ENCODE measurements at regions not wholly inside any gene's neighbourhood (a gene's known extent, or its start where the extent isn't known, plus 50 kb on each side); places are given as distances from the start of the nearest gene placed in this dataset.

DNA sequence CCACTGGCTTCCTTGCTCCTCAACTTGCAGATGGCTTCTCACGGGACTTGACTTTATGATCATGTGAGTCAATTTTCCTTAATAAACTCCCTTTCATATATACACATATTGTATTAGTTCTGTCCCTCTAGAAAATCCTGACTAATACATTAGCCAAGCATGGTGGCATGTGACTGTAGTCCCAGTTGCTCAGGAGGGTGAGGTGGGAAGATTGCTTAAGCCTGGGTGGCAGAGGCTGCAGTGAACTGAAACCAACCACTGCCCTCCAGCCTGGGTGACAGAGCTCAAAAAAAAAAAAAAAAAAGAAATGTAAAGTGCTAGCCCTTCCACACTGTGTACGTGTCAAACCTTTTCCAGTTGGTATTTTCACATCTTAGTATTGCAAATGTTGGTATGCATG is 857.0 kb downstream of the LTN1 start:
- DNase-seq (ENCODE audit: low spot score), result no peak
- TF ChIP-seq, protein P1, sequence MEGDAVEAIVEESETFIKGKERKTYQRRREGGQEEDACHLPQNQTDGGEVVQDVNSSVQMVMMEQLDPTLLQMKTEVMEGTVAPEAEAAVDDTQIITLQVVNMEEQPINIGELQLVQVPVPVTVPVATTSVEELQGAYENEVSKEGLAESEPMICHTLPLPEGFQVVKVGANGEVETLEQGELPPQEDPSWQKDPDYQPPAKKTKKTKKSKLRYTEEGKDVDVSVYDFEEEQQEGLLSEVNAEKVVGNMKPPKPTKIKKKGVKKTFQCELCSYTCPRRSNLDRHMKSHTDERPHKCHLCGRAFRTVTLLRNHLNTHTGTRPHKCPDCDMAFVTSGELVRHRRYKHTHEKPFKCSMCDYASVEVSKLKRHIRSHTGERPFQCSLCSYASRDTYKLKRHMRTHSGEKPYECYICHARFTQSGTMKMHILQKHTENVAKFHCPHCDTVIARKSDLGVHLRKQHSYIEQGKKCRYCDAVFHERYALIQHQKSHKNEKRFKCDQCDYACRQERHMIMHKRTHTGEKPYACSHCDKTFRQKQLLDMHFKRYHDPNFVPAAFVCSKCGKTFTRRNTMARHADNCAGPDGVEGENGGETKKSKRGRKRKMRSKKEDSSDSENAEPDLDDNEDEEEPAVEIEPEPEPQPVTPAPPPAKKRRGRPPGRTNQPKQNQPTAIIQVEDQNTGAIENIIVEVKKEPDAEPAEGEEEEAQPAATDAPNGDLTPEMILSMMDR (IDR thresholded peaks at IDR 0.05; ENCODE audit: borderline replicate concordance, control extremely low read depth, extremely low read depth, insufficient read depth, missing control alignments), result no peak
- in situ Hi-C loops (cut with MboI; ENCODE audit: low sequenced_read_pairs, unreplicated experiment), result no loop called here

DNA sequence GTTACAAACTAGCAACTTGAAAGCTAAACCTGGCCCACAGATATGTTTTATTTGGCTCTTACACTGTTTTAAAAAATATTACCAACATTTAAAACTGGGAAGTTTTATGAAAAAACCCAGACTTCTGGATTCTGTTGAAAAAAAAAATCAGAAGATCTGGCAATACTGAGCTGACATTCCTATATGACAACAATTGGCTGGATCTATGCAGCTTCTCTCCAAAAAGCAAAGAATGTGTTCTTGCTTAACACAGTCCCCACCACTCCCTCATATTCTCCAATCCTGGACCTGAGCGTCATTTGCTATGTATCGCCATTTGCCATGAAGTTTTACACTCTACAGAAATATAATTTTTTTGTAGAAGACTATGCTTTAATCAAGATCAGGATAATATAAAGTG is 859.6 kb downstream of the LTN1 start:
- DNase-seq (ENCODE audit: low spot score), result no peak
- in situ Hi-C loops (cut with MboI; ENCODE audit: low sequenced_read_pairs, unreplicated experiment), result no loop called here
- TF ChIP-seq, protein P1 (IDR thresholded peaks at IDR 0.05; ENCODE audit: borderline replicate concordance, control extremely low read depth, extremely low read depth, insufficient read depth, missing control alignments), result no peak

DNA sequence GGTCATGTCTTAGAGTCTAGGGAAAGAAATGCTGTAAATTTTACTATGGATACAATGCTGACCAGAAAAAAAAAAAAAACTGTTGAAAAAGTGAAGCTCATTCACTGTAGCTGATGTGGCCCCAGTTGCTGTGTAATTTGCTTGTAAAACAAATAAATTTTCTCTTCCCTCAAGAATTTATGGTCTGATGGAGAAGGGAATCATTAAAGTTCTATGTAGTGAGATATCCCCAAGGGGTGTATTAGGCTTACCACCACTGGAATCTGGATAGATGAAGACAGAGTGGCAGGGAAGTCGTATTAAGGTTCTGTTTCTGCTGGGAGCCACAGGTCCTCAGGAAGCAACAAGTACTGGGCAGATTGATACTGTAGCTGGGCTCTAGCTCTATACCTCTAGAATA is 860.0 kb downstream of the LTN1 start:
- DNase-seq (ENCODE audit: low spot score), result no peak
- in situ Hi-C loops (cut with MboI; ENCODE audit: low sequenced_read_pairs, unreplicated experiment), result no loop called here
- TF ChIP-seq, protein P1 (IDR thresholded peaks at IDR 0.05; ENCODE audit: borderline replicate concordance, control extremely low read depth, extremely low read depth, insufficient read depth, missing control alignments), result no peak

DNA sequence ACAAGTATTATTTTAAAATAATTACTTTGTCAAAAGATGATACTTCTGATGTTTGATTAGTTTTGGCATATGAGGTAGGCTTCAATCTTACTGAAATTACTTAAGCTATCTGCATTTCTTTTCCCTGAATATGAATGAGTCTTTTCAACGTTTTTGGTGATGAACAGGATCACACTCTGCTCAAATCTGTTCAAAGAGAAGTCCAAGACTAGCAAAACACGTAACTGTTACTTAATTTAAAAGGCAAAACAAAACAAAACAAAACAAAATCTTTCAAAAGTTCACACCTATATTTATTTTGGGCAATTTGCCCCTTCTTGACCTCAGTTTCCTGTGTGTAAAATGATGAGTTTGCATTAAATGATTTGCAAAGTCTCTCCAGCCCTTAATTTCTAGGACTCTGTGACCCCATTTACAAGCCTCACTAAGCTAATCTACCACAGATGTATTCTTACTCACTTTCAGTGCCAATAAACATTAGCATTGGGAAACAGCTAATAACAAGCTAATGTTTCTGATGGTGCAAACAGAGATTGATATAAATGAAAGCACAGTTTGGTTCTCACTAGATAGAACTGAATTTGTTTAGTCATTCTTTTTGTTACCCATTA is 865.4 kb downstream of the LTN1 start:
- in situ Hi-C loops (cut with MboI; ENCODE audit: low sequenced_read_pairs, unreplicated experiment), result no loop called here
- TF ChIP-seq, protein P1 (IDR thresholded peaks at IDR 0.05; ENCODE audit: borderline replicate concordance, control extremely low read depth, extremely low read depth, insufficient read depth, missing control alignments), result no peak
- DNase-seq (ENCODE audit: low spot score), result no peak

DNA sequence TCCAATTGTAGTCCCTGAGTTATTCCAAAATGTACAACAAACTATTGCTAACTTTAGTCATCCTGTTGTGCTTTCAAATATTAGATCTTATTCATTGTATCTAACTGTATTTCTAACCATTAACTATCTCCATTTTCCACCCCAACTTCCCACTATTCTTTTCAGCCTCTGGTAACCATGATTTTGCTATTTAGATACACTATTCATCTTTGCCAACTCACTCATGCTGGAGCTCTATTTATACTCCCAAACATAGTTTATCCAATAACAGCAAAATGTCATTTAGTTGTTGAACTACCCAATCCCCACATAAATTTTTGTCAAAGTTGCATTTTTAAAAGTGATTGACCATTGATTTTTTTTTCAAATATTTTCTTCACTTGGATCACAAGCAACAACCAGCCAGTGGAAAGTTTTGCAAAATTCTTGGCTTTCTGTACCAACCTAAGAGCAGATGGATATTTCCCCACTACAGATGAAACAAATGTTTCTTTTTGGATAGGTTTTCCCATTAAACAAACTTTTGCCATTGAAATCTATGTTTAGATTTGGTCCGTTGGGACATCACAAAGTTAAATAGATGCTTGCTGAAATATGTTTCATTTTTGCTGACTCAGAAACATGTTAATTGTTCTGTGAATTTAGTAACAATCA is 866.0 kb downstream of the LTN1 start:
- no peak for DNase-seq (ENCODE audit: low spot score)
- in situ Hi-C loops (cut with MboI; ENCODE audit: low sequenced_read_pairs, unreplicated experiment), result no loop called here
- TF ChIP-seq, protein P1 (IDR thresholded peaks at IDR 0.05; ENCODE audit: borderline replicate concordance, control extremely low read depth, extremely low read depth, insufficient read depth, missing control alignments), result no peak

DNA sequence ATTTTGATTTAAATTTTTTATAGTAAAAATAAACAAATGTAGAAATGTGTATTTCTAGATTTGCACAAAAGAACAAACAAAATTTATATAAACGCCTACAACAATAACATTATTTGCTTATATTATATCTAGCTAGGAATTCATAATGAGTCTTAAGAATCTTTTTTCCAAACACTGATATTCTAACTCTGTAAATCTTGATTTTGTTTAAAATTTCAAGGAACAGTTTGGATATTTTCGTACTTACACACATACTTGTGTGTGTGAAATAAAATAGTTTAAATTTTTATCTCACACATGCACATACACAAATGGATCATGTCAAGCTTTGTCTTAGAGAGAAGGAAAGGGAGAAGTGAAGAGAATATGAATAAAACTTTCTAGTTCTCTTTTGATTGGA is 868.1 kb downstream of the LTN1 start:
- DNase-seq (ENCODE audit: low spot score), result no peak
- in situ Hi-C loops (cut with MboI; ENCODE audit: low sequenced_read_pairs, unreplicated experiment), result no loop called here
- TF ChIP-seq, protein P1 (IDR thresholded peaks at IDR 0.05; ENCODE audit: borderline replicate concordance, control extremely low read depth, extremely low read depth, insufficient read depth, missing control alignments), result no peak
